ENCODE measurements at regions not wholly inside any gene's neighbourhood (a gene's known extent, or its start where the extent isn't known, plus 50 kb on each side); places are given as distances from the start of the nearest gene placed in this dataset.
"Not testable (repeated sequence)": the region's sequence is repeated elsewhere in the genome, so short reads cannot be mapped to it uniquely, and the experiment has no call there.

DNA sequence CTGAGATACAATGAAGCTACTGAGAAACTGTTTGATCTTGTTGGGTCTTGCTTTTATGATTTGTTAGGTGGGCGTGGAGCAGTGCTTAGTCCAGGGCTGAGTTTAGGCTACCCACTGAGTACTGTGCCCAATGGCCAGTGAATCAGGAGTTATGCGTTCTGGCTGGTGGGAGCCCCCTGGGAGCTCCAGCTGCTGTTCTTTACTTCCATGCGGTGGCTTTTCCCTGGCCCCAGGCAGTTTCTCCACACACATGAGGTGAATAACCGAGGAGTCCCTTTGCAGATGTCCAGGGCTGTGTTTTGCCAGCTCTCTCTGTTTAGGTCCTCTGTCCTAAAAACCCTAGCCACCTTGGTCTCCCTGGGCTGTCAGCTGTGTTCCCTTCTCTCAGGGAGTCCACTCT, 106.5 kb downstream of the KLF13 start:
- DNase-seq (ENCODE audit: low read depth), result no peak

DNA sequence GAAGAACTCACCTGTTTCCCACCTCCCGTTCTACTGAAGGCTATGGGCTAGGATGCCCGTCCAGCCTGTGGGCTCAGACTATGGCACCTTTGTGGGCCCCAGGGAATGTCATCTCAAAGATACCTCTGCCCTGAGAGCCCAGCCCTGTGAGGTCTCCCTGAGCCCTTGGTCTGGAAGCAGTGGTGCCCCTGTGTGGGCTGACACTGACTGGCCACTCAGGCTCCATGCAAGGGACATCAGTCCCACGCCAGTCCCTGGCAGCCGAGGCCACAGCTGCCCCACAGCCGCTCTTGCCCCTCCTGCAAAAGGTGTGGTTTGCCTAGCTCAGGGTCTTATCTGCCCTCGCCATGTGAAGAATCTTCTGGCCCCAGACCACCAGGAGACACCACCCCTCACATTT, 106.9 kb downstream of the KLF13 start:
- DNase-seq (ENCODE audit: low read depth), result no peak

DNA sequence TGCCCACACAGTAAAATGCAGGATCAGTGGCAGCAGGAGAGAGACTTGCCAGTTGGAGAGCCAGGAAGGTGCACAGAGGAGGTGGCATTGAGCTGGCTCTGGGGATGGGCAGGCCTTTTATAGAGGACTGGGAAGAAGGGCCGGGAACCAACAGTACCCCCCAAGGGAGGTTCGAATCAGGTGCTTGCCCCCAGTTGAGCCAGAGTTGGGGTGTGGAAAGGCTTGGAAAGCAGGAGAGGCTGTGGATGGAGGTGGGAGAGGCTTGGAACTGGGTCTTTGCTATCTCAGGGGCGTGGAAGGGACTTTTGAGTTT, 107.6 kb downstream of the KLF13 start:
- DNase-seq (ENCODE audit: low read depth), result no peak

DNA sequence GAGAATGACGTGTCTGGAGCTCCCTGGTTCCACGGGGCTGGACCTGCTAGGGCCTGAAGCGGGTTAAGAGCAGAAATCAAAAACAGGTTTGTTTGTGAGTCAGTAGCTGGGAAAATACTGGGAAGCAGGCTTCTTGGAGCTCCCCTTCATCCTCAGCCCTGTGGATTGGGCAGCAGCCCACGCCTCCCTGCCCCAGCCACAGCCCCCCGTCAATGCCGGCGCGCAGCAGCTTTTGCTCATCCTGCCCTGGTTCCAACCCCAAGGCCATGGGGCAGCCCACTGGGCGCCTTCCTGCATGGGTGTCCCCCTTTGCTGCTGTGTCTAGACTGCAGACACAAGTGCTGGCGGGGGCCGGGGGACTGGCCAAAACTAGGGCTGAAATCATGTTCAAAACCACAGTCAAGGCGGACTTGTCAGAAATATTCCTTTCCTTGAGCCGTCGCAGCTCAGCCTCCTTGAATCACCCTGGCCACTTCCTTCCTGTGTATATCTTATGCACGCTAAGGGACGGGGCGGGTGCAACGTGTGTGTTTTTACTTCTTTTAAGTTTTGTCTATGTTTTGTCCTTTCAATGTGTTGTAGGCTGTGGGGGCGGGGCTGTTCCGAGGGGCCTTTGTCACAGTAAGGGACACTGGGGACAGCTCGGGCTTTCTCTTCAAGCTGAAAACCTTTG, 108.1 kb downstream of the KLF13 start:
- DNase-seq (ENCODE audit: low read depth), result peak; percentile 71

DNA sequence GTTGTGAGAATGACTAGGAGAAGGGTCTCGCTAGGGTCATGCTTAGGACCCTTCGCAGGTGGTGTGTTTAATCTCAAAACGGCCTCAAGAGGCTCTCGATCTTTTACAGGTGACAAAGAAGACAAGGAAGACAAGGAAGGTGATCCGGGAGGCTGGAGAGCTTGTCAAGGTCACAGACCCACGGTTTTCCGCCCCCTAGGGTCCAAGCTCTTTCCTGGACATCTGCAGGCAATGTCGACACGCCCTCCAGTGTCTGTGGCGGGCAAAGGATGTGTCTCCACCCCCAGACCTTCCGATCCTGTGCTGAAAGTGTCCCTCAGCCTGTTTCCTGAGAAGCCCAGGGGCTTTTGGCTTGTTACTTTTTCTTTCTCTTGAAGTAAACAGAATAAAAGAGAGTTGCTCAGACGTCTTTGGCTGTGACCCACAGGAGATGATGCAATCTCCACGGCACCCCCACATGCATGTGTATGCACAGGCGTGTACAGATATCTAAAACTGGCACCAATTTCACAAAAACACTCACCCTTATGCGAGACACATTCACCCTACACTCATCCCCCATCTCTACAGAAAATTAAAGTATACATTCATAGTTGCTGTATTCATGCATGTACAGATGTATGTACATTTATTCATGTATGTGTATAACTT, 108.8 kb downstream of the KLF13 start:
- peak; percentile 68 for DNase-seq (ENCODE audit: low read depth)

DNA sequence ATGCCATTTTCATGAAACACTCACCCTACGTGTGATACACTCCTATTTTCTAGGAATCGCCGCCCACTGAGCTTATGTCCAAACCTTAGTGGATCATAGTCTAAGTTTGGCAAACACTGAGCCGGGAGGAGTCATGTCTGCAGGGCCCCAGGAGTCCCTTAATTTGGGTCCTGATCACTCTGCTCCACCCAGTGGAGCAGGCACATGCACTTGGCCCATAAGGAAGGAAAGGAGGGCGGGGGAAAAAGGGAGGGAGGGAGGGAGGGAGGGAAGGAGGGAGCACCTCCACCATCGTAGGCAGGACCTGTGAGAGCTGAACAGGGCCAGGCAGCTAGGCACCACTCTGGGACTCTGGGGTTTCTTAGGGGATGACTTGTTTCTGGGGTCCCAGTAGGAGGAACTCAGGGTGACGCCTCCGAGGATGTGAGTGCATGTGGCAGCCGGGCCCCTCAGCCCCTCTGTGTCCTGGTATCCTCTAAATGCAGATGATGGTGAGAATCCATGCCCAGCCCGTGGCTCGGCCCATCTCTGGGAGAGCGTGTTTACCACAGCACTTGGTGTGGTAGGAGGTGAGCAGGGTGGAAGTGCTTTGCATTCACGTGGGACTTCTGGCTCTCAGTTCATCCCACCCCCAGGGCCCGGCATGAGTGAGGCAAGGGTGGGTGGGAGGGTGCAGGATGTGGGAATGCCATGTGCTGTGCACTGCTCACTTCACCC, 109.4 kb downstream of the KLF13 start:
- DNase-seq (ENCODE audit: low read depth), result no peak

DNA sequence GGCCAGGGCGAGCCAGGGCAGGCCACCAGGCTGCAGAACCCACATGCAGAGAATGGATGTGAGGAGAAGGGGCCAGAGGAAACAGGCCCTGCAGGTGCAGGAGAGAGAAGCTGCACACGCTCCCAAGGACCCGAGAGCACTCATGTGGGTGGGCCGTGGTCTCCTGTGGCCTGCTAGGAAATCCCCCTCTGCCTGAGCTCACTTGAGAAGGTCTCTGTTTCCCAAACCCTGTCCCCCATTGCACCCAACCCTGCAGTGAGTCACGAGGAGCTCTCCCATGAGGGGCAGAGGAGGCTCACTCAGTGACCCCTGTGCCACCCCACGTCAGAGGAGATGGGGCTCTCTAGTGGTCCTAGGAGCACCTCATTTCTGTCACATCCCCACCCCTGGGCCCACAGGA, 111.1 kb downstream of the KLF13 start:
- no peak for DNase-seq (ENCODE audit: low read depth)

DNA sequence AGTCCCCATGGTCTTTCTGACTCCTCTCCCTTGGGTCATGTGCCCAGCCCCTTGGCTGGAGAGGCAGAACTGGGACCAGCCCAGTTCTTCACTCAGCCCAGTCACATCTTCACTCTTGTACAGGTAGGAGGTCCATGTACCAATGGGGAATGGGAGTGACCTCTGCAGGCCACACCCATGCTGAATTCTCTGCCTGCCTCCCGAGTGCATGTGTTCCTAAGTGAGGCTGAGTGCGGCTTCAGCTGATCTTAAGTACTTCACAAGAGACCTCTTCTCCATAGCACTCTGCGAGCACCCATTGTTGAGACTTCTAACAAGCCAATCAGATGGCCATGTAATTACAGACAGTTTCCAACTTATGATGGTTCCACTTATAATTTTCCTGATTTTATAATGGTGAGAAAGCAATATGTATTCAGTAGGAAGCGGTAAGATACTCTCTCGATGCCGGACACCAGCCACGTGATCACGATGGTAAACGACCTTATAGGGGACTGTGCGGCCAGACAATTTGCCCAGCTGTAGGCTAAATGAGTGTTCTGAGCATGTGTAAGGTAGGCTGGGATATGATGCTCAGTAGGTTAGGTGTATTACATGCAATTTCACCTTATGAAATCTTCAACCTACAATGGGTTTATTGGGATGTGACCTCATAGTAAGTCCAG, 112.1 kb downstream of the KLF13 start:
- no peak for DNase-seq (ENCODE audit: low read depth)

DNA sequence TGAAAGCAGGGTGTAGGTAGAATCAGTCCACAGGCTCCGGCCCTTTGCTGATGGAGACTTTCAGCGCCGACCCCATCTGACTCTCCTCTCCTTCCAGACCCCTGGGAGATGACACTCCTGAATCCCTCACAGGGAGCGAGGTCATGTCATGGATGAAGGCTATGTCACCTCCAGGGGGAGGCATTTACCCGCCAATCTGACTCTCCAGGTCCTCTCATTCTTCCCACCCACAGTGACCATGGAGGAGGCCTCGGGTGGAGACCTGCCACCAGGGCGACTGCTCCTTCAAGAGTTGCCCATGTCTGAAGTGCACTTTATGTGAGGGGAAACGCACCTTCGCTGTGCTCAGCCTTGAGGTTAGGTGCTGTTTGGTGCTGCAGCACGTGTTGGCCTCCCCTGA, 112.7 kb downstream of the KLF13 start:
- DNase-seq (ENCODE audit: low read depth), result no peak

DNA sequence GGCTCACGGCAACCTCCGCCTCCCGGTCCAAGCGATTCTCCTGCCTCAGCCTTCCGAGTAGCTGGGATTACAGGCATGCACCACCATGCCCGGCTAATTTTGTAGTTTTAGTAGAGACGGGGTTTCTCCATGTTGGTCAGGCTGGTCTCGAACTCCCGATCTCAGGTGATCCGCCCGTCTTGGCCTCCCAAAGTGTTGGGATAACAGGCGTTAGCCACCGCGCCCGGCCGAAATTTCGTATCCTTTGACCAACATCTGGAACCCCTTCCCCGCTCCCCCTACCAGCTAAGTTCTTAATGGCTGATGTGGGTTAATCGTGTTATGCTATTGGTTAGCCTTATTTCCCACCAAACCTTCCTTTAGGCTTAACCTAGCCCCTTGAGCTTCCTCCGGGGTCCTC, 113.6 kb downstream of the KLF13 start:
- DNase-seq (ENCODE audit: low read depth), result not testable (repeated sequence)

DNA sequence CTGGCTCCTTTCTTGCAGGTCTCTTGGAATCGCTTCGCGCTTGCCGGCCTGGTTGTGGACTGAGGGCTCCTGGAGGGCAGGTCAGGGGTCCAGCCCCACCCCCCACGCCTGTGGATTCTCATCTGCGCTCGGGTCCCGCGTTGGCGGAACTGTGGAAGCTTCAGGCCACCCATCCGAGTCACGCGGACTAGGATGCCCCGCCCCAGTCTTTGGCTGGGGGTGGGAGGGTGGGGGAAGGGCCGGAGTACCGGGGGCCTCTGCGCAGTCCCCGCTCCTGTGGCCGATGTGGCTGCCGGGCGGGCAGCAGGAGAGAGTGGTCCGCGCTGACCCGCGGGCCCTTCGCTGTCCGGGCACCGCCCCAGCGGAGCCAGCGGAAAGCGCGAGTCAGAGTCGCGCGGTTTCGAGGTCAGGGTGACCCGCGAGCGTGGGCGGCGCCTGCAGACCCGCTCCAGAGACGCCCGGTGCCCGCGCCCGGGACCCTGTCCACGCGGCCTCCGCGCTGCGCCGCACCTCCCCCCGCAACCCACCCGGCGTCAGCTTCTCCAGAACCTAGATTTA, 114.2 kb downstream of the KLF13 start:
- peak; percentile 45 for DNase-seq (ENCODE audit: low read depth)

DNA sequence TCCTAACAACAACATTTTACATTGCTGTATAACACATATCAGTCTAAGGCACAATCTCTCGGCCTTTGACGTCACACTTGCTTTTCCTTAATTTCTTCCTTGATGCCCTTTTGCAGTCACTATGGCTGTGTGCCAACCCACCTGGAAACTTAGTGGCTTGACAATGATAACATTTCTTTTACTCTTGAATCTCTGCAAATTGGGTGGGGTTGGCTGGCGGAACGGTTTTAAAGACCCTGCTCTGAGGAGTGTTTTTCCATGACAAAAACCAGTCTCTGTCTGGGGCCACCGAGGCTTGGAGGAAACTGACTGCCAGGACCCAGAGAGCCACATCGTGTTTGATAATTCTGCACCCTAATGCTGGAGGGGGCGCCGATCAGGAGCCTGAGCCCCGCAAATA, 115.6 kb downstream of the KLF13 start:
- DNase-seq (ENCODE audit: low read depth), result no peak

DNA sequence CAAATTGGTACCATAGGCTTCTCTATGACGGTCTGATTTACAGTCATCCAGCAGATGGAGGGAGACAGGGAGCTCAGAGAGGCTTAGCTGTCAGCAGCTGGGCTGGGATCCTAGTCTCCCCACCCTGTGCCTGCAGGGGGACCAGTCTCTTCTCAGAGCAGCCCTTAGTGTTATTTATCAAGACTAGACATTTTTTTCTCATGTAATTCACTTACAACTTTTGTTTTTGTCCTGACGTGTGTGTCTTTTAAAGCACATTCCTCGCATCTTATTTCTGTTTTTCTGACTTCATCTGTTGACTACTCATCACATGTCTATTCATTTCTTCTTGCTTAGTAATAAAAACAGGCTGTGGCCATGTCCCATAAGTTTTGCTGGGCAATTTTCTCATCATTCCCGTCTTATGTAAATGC, 116.1 kb downstream of the KLF13 start:
- no peak for DNase-seq (ENCODE audit: low read depth)

DNA sequence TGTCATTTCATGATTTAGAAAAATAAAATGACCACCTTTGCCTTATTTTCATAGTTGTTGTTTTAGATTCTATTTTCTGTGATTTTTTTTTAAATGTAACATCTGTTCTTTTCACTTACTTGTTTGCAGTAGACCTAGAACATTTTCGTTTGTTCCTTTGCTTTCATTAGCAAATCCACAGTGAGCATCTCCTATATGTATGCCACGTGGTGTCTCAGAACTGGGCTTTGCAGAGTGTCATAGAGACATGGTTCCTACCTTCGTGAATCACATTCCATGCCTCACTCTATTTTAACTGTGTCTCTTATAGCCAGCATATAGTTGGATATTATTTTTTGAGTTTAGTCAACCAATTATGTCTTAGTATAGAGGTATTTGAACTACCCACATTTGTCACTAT, 118.2 kb downstream of the KLF13 start:
- no peak for DNase-seq (ENCODE audit: low read depth)

DNA sequence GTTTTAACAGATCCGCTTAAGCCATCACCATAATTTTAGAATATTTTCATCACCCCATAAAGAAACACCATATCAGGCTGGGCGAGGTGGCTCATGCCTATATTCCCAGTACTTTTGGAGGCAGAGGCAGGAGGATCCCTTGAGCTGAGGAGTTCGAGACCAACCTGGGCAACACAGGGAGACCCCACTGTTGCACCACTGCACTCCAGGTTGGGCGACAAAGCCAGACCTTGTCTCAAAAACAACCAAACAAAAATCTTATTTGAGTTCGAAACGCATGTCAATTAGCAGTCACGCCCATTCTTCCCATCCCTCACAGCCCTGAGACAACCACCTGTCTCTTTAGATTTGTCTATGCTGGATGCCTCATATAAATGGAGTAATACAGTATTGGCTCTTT, 119.9 kb downstream of the KLF13 start:
- DNase-seq (ENCODE audit: low read depth), result no peak

DNA sequence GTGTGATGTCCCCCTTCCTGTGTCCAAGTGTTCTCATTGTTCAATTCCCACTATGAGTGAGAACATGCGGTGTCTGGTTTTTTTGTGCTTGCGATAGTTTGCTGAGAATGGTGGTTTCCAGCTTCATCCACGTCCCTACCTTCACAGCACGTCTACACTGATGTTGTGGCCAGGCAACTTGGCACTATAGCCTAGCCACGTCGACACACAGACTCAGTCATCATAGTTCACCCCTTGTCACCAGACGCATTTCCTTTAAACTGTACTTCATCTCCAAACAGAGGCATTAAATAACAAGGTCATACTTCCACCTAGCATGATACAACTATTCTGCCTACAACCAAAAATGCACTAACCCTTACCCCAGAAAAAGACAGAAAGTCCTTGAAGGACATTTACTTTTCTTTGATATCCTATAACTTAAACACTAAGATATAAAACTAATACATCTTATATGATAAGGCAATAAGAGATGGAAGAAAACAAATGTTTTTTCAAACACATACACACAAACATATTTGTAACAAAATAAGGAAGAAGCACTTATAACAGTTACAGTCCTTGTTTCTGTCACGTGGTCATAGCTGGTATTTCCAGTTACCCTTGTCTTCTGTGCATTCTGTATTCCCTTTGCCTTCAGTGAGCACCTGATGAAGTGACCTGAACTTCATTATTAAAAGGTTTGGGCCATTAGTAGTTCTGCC, 121.4 kb downstream of the KLF13 start:
- no peak for DNase-seq (ENCODE audit: low read depth)

DNA sequence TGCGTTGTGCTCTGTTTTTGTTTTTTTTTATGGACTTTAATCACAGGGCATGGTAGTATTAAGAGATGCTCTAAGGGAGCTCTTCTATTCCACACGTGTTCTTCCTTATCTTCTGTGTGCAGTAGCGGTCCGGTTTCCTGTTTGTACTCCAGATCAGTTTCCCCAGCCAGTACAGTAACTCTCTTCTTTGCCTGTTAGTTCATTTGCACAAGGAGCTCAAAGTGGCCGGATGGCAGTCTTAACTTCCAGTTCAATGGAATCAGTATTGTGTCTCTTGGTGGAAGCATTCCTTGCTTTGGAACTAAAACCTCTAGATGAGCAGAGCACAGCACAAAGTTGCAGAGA, 122.0 kb downstream of the KLF13 start:
- no peak for DNase-seq (ENCODE audit: low read depth)

DNA sequence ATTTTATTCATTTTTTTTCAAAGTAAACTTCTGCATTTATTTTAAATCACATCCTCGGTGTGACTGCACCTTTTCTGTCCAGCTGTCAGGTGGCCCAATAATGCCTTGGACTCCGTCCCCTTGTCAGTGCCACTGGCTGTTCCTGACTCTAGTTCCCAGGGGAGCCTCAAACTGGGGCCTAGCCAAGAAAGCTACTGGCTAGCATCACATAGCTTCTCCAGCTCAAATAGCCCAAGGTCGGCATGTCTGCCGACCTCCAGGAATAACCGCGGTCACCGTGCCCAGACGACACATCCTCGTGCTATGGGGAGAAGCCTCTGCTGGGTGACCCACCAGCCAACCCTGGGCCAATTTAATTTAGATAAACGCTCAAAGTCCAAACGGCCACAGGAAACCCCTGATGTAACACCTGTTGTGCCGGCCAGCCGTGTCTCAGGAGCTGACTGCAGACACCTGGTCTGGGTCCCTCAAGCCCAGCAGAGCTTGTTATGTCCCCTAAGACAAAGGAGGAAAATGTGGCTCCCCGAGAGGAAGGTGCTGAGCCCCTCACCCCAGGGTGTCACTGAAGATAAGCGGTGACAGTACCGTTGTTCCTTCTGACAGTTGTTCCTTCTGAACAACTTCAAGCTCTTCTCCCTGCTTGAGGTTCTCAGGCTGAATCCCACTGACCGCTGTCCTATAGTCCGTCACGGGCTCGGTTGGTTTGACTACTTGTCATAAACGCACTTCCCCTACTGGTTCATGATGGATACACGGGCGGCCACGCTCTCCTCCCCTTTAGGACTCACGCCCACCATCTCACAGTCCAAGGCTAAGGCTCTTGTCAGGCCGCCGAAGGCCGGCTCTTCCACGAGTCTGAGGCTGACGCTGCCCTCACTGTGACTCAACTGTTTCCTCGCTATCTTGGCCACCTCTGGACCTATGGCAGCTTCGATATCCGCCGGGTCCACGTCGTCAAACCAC, 126.2 kb downstream of the KLF13 start:
- no peak for DNase-seq (ENCODE audit: low read depth)

DNA sequence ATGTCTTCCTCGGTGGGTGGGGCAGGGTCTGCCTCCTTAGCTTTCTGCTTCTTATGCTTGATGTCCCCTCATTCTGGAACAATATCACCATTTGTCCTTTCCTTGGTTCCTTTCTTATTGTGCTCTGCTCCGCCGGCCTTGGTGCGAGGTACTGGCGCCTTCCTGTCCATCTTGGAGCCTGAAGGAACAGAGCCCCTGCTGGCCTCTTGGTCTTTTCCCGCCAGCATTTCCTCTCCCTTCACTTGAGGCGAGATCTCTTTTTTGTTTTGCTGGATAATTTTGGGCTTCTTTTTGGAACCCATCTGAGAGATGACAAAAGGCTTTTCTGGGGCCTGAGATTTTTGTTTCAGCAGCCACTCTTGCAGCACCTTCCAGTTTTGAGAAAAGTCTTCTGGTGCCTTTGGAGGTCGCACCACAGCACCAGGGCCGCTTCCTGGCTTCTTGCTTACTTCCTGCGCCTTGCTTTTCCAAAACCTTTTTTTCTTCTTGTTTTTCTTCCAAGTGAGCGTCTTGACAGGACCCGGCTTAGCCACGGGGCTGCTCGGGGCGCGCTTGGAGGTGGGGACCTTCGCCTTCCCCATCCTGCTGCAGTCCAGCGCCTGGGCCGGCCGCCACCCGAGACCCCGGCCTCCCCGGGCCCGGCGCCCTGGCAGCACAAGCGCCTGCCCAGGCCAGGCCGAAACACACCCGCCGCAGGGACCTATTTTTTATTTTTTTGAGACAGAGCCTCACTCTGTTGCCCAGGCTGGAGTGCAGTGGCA, 127.1 kb downstream of the KLF13 start:
- no peak for DNase-seq (ENCODE audit: low read depth)

DNA sequence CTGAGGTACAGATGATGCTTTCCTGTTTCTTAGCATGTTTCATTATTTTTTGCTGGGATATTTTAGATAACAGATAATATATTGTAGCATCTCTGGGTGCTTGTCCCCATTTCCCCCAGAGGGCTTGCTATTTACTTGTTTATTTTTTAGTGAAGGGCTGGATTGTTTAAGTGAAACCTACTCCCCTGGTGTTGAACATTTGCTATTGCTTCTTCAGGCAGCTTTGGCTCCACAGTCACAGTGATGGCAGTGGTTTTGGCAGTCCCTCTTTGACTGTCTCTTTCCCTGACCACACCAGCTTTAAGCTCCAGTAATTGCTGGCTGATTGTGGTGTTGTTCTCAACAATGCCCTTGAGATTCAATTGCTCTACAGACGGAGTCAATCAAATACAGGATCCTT, 128.9 kb downstream of the KLF13 start:
- no peak for DNase-seq (ENCODE audit: low read depth)

Measured in stimulated activated CD8-positive, alpha-beta memory T cell treated with anti-CD3 and anti-CD28 coated beads, Interleukin-12 subunit alpha, Interleukin-12 subunit beta, amount 100 ng/mL, for 4 hours (primary cell).